Prostate gland (tissue), 2 donors: ENCODE measurements at regions not wholly inside any gene's neighbourhood (a gene's known extent, or its start where the extent isn't known, plus 50 kb on each side); places are given as distances from the start of the nearest gene placed in this dataset.

Source experiments
- DNase-seq: peaks from one replicate; pipeline ENCODE4 v3.0.0-alpha.2; 2019; ENCODE audit warnings: low spot score
- H3K27ac ChIP-seq, 2 donors: fragments of 200-600 bp; sonication (generic); 2 replicates each; pipeline ENCODE4 v1.5.1; 2017 to 2019
- H3K27me3 ChIP-seq: fragments of 200-600 bp; sonication (generic); replicated peaks from 2 replicates; pipeline ENCODE4 v1.5.1; 2019; ENCODE audit not compliant: insufficient read depth
- H3K36me3 ChIP-seq, 2 donors: fragments of 200-600 bp; sonication (generic); 1 replicate in 1 of 2; 2 replicates in 1 of 2; pipeline versions ENCODE4 v1.5.1 to v1.8.1; 2017 to 2019
- H3K4me1 ChIP-seq: fragments of 200-600 bp; sonication (generic); replicated peaks from 2 replicates; pipeline ENCODE4 v1.5.1; 2019
- H3K4me3 ChIP-seq, 2 donors: fragments of 200-600 bp; sonication (generic); 2 replicates each; pipeline ENCODE4 v1.5.1; 2017 to 2019
- H3K9me3 ChIP-seq: fragments of 200-600 bp; sonication (generic); 2 replicates; pipeline ENCODE4 v1.5.1; 2017
- POLR2A ChIP-seq: fragments of 450-650 bp; IDR thresholded peaks from one replicate; pipeline ENCODE4 v1.6.1; 2016; ENCODE audit warnings: antibody characterized with exemption, mild to moderate bottlenecking
- POLR2AphosphoS5 ChIP-seq: sonication (generic); formaldehyde crosslinking; IDR thresholded peaks from one replicate; pipeline ENCODE4 v1.6.1; 2017; ENCODE audit warnings: antibody characterized with exemption
- WGBS: methylation state at CpG from one replicate; pipeline ENCODE4 v1.1.5; 2018; 5-methylcytosine and 5-hydroxymethylcytosine counted together
- intact Hi-C: fragments of 100-400 bp; cut with DNase I; formaldehyde crosslinking; loops from one replicate; pipeline ENCODE4 v1.14.2; 2022
- TF ChIP-seq, protein P1 (sequence below), 4 experiments: fragments of 200-600 bp in 2 of 4; fragments of 450-650 bp in 2 of 4; sonication (generic) in 2 of 4; IDR thresholded peaks; 1 replicate in 3 of 4; 2 replicates in 1 of 4; pipeline ENCODE4 v1.5.1; 2016 to 2019; ENCODE audit warnings: antibody characterized with exemption in 4 of 4, mild to moderate bottlenecking in 2 of 4, moderate library complexity in 2 of 4

GRCh38 chr16:86959091-86959651 lies 358.0 kb downstream of the C16orf95 start:
- Histone ChIP-seq H3K4me3 (no peak overlapping the region), H3K36me3 (no peaks in the 10 kb centered on the region), H3K27ac (no peak overlapping the region), H3K4me1 (no peaks in the 10 kb centered on the region), H3K27me3 (peaks cover 13% of the 10 kb centered on the region), H3K9me3 (no peaks in the 10 kb centered on the region)
- intact Hi-C loops: no loop called here
- no peak for DNase-seq
- TF ChIP-seq POLR2A (no peak), POLR2AphosphoS5 (no peak)
- TF ChIP-seq, protein P1, sequence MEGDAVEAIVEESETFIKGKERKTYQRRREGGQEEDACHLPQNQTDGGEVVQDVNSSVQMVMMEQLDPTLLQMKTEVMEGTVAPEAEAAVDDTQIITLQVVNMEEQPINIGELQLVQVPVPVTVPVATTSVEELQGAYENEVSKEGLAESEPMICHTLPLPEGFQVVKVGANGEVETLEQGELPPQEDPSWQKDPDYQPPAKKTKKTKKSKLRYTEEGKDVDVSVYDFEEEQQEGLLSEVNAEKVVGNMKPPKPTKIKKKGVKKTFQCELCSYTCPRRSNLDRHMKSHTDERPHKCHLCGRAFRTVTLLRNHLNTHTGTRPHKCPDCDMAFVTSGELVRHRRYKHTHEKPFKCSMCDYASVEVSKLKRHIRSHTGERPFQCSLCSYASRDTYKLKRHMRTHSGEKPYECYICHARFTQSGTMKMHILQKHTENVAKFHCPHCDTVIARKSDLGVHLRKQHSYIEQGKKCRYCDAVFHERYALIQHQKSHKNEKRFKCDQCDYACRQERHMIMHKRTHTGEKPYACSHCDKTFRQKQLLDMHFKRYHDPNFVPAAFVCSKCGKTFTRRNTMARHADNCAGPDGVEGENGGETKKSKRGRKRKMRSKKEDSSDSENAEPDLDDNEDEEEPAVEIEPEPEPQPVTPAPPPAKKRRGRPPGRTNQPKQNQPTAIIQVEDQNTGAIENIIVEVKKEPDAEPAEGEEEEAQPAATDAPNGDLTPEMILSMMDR (IDR thresholded peaks at IDR 0.05): no peak
- WGBS: 28% methylated on average over 19 of the region's 20 CpGs

GRCh38 chr16:86959729-86960128 lies 357.5 kb downstream of the C16orf95 start:
- Histone ChIP-seq H3K27ac (no peak overlapping the region), H3K9me3 (no peaks in the 10 kb centered on the region), H3K4me1 (no peaks in the 10 kb centered on the region), H3K36me3 (no peaks in the 10 kb centered on the region), H3K4me3 (no peak overlapping the region), H3K27me3 (peaks cover 13% of the 10 kb centered on the region)
- intact Hi-C loops: no loop called here
- 61% methylated on average over 3 of the region's 3 CpGs for WGBS
- no peak for DNase-seq
- TF ChIP-seq POLR2AphosphoS5: no peak
- TF ChIP-seq POLR2A: no peak
- TF ChIP-seq, protein P1 (IDR thresholded peaks at IDR 0.05): no peak

- no peak overlapping the region for H3K4me3 ChIP-seq
- 65% methylated on average over 10 of the region's 10 CpGs for WGBS
Measured at GRCh38 chr16:86960266-86960665, 356.9 kb downstream of the C16orf95 start.

DNA sequence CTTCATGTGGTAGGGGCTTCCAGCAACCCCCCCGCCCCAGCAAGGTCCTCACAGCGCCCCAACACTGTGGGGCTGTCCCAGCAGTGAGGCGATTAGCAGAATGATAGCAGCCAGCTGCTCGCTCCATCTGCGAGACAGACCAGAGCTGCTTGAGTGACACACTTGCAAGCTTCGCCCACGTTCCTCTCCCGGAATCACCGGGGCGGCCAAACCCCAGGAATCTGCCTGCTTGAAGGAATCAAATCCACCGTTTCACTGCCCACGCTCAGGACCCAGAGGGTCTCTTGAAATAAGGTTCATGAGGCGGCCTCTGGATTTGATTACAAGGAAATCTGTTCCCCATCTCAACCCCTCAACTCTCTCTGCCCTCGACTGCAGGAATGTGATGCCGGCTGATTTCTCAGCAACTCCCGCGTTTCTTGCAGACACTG lies 356.0 kb downstream of the C16orf95 start:
- TF ChIP-seq POLR2AphosphoS5 (no peak), POLR2A (no peak)
- TF ChIP-seq, protein P1 (IDR thresholded peaks at IDR 0.05): no peak
- Histone ChIP-seq H3K27me3 (peaks cover 13% of the 10 kb centered on the region), H3K4me1 (no peaks in the 10 kb centered on the region), H3K27ac (no peak overlapping the region), H3K4me3 (no peak overlapping the region), H3K9me3 (no peaks in the 10 kb centered on the region), H3K36me3 (no peaks in the 10 kb centered on the region)
- DNase-seq: no peak
- intact Hi-C loops: no loop called here
- WGBS: 55% methylated on average over 17 of the region's 17 CpGs

More at GRCh38 chr16:86960266-86960665, 356.9 kb downstream of the C16orf95 start:
- DNase-seq: no peak
- no peaks in the 10 kb centered on the region for H3K9me3 ChIP-seq
- TF ChIP-seq POLR2AphosphoS5 (no peak), POLR2A (no peak)
- TF ChIP-seq, protein P1 (IDR thresholded peaks at IDR 0.05): no peak
- H3K4me1 ChIP-seq: no peaks in the 10 kb centered on the region
- H3K27me3 ChIP-seq: peaks cover 13% of the 10 kb centered on the region
- no peaks in the 10 kb centered on the region for H3K36me3 ChIP-seq
- no peak overlapping the region for H3K27ac ChIP-seq
- intact Hi-C loops: no loop called here

DNA sequence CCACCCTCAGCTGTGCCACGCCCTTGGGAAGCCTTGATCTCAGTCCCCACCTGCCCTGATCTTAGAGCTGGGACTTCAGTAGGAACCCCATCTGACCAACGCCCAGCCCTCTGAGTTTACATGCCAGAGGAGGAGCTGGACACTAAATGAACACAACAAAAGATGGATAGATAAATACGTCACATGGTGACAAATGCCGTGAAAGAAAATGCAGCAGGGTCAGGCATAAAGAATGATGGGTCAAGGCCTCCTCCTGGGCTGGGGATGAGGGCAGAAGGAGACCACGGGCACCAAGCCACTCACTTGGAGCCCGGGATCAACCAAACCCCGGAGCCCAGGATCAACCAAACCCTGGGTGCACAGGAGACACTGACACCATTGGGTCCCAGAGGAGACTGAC lies 354.9 kb downstream of the C16orf95 start:
- H3K27me3 ChIP-seq: peaks cover 9% of the 10 kb centered on the region
- WGBS: 81% methylated on average over 7 of the region's 7 CpGs
- no peak for TF ChIP-seq POLR2AphosphoS5
- TF ChIP-seq POLR2A: no peak
- TF ChIP-seq, protein P1 (IDR thresholded peaks at IDR 0.05): no peak

More for the DNA sequence above, 354.9 kb downstream of the C16orf95 start:
- Histone ChIP-seq H3K4me1 (no peaks in the 10 kb centered on the region), H3K4me3 (no peak overlapping the region), H3K36me3 (no peaks in the 10 kb centered on the region), H3K27ac (no peak overlapping the region), H3K9me3 (no peaks in the 10 kb centered on the region)
- intact Hi-C loops: no loop called here
- no peak for DNase-seq
